T-cell (primary cell): ENCODE measurements at regions not wholly inside any gene's neighbourhood (a gene's known extent, or its start where the extent isn't known, plus 50 kb on each side); places are given as distances from the start of the nearest gene placed in this dataset.

Source experiments
- ATAC-seq, 4 experiments: fragments of 200-7000 bp in 3 of 4; fragments of 150-1000 bp in 1 of 4; cut with Tn5 transposase; replicated peaks in 1 of 4; 1 replicate in 3 of 4; 2 replicates in 1 of 4; pipeline ENCODE4 v1.10.0; 2021; ENCODE audit warnings: moderate library complexity in 3 of 4, mild to moderate bottlenecking in 2 of 4, moderate number of reproducible peaks in 1 of 4
- CTCF ChIA-PET, 2 donors: fragments of 300-600 bp; sonication (Branson Sonifier 250); formaldehyde crosslinking; loops; one replicate each; lab custom pipeline; 2022; ENCODE audit warnings: antibody characterized with exemption in 2 of 2; lab: Charles Lee
- POLR2A ChIA-PET, 2 donors: fragments of 300-600 bp; sonication (Branson Sonifier 250); formaldehyde crosslinking; loops; one replicate each; lab custom pipeline; 2022; ENCODE audit warnings: antibody characterized with exemption in 2 of 2; lab: Charles Lee
- DNase-seq, 35 experiments: peaks; one replicate each; pipeline versions ENCODE4 v3.0.0 to v3.0.0-alpha.2; 2013 to 2023
- H3K27ac ChIP-seq: one replicate; pipeline ENCODE4 v1.5.1; 2013; ENCODE audit warnings: low read length
- H3K27me3 ChIP-seq, 2 experiments: replicated peaks in 1 of 2; 1 replicate in 1 of 2; 2 replicates in 1 of 2; pipeline versions ENCODE4 v1.6.1 to v1.7.0; 2013; ENCODE audit warnings: low read length in 1 of 2, mixed read lengths in 1 of 2; ENCODE audit not compliant: control insufficient read depth in 2 of 2, insufficient read depth in 2 of 2; ENCODE audit errors: extremely low read depth in 1 of 2
- H3K36me3 ChIP-seq, 2 donors: 1 replicate in 1 of 2; 2 replicates in 1 of 2; pipeline versions ENCODE4 v1.6.1 to v1.7.0; 2013; ENCODE audit warnings: low read length in 1 of 2; ENCODE audit not compliant: control insufficient read depth in 2 of 2, insufficient read depth in 1 of 2; ENCODE audit errors: extremely low read depth in 1 of 2
- H3K4me1 ChIP-seq, 2 experiments: 1 replicate in 1 of 2; 2 replicates in 1 of 2; pipeline versions ENCODE4 v1.6.1 to v1.7.0; 2013; ENCODE audit warnings: low read length in 2 of 2, mixed read lengths in 1 of 2; ENCODE audit not compliant: insufficient read depth in 2 of 2, control insufficient read depth in 1 of 2; ENCODE audit errors: extremely low read depth in 1 of 2
- H3K4me3 ChIP-seq, 2 donors: 1 replicate in 1 of 2; 2 replicates in 1 of 2; pipeline versions ENCODE4 v1.5.1 to v1.7.0; 2013; ENCODE audit warnings: mild to moderate bottlenecking in 2 of 2, low read length in 1 of 2, moderate library complexity in 1 of 2; ENCODE audit not compliant: control insufficient read depth in 1 of 2; ENCODE audit errors: extremely low read depth in 1 of 2
- H3K9me3 ChIP-seq: 2 replicates; pipeline ENCODE4 v1.7.0; 2013
- H3K27ac Mint-ChIP-seq, 2 donors: one replicate each; pipeline ENCODE4 v1.8.0; 2020 to 2021; ENCODE audit warnings: mild to moderate bottlenecking in 2 of 2, mixed read lengths in 2 of 2
- H3K27me3 Mint-ChIP-seq, 2 donors: one replicate each; pipeline ENCODE4 v1.8.0; 2021 to 2022; ENCODE audit warnings: mixed read lengths in 2 of 2
- H3K36me3 Mint-ChIP-seq: one replicate; pipeline ENCODE4 v1.8.0; 2021; ENCODE audit warnings: mixed read lengths
- H3K4me1 Mint-ChIP-seq, 3 donors: one replicate each; pipeline ENCODE4 v1.8.0; 2020 to 2022; ENCODE audit warnings: mixed read lengths in 3 of 3, mild to moderate bottlenecking in 1 of 3
- H3K4me3 Mint-ChIP-seq, 3 donors: one replicate each; pipeline ENCODE4 v1.8.0; 2020 to 2022; ENCODE audit warnings: mild to moderate bottlenecking in 3 of 3, mixed read lengths in 3 of 3, moderate library complexity in 3 of 3
- H3K9me3 Mint-ChIP-seq, 3 donors: one replicate each; pipeline ENCODE4 v1.8.0; 2020 to 2022; ENCODE audit warnings: mixed read lengths in 3 of 3
- WGBS: methylation state at CpG from one replicate; pipeline ENCODE4 v1.1.5; 2013; ENCODE audit warnings: missing lambda C conversion rate; ENCODE audit not compliant: insufficient coverage; 5-methylcytosine and 5-hydroxymethylcytosine counted together

- CTCF ChIA-PET: no interaction called here
- no peak for DNase-seq
- Histone ChIP-seq H3K27ac (no peak overlapping the region), H3K27me3 (peaks cover 2 to 50% of the 10 kb centered on the region in 2 experiments), H3K4me1 (peaks cover 0 to 4% of the 10 kb centered on the region in 2 experiments), H3K4me3 (no peak overlapping the region), H3K36me3 (no peaks in the 10 kb centered on the region), H3K9me3 (no peaks in the 10 kb centered on the region)
- 45% methylated on average over 1 of the region's 3 CpGs for WGBS
- H3K9me3 Mint-ChIP-seq: no peaks in the 10 kb centered on the region
- no peaks in the 10 kb centered on the region for H3K36me3 Mint-ChIP-seq
- ATAC-seq: no peak
- POLR2A ChIA-PET: no interaction called here
- no peak overlapping the region for H3K27ac Mint-ChIP-seq
- peaks cover 19 to 38% of the 10 kb centered on the region in 2 donors for H3K27me3 Mint-ChIP-seq
- no peak overlapping the region for H3K4me3 Mint-ChIP-seq
- peaks cover 0 to 2% (median 1%) of the 10 kb centered on the region in 3 donors for H3K4me1 Mint-ChIP-seq
These were observed 241.0 kb upstream of the POU3F1 start for GRCh38 chr1:38287547-38287946.

- H3K27me3 Mint-ChIP-seq: peaks cover 21 to 41% of the 10 kb centered on the region in 2 donors
- peaks cover 0 to under 1% (median 0%) of the 10 kb centered on the region in 3 donors for H3K4me1 Mint-ChIP-seq
- H3K27me3 ChIP-seq: peaks cover under 1 to 45% of the 10 kb centered on the region in 2 experiments
- POLR2A ChIA-PET: no interaction called here
- peaks cover 0 to 1% of the 10 kb centered on the region in 2 experiments for H3K4me1 ChIP-seq
- H3K27ac Mint-ChIP-seq: no peak overlapping the region
- H3K27ac ChIP-seq: no peak overlapping the region
- ATAC-seq (no peak), DNase-seq (no peak)
- no peak overlapping the region for H3K4me3 ChIP-seq
- no peaks in the 10 kb centered on the region for H3K36me3 Mint-ChIP-seq
- H3K36me3 ChIP-seq: no peaks in the 10 kb centered on the region
- no CpG with 5 or more reads among the region's 2 CpGs for WGBS
- no peaks in the 10 kb centered on the region for H3K9me3 ChIP-seq
- CTCF ChIA-PET: no interaction called here
- no peaks in the 10 kb centered on the region for H3K9me3 Mint-ChIP-seq
- no peak overlapping the region for H3K4me3 Mint-ChIP-seq
These were observed 240.4 kb upstream of the POU3F1 start for GRCh38 chr1:38287036-38287435.

GRCh38 chr1:38285807-38286530 lies 239.4 kb upstream of the POU3F1 start:
- no peak for DNase-seq
- no peaks in the 10 kb centered on the region for H3K9me3 Mint-ChIP-seq
- POLR2A ChIA-PET: interaction anchor here in 1 of 2 donors (0.5 kb wide), 1 partner anchor 92 kb away, joined by 4 read pairs; no protein-coding TSS in a partner anchor

GRCh38 chr1:38284953-38285352 lies 238.4 kb upstream of the POU3F1 start:
- Histone ChIP-seq H3K4me3 (no peak overlapping the region), H3K9me3 (no peaks in the 10 kb centered on the region), H3K27ac (no peak overlapping the region), H3K27me3 (peaks cover 0 to 40% of the 10 kb centered on the region in 2 experiments), H3K36me3 (no peaks in the 10 kb centered on the region), H3K4me1 (no peaks in the 10 kb centered on the region)
- H3K4me1 Mint-ChIP-seq: no peaks in the 10 kb centered on the region
- 51% methylated on average over 3 of the region's 5 CpGs for WGBS
- H3K9me3 Mint-ChIP-seq: peaks cover 1 to 5% (median 4%) of the 10 kb centered on the region in 3 donors
- H3K4me3 Mint-ChIP-seq: no peak overlapping the region
- peaks cover 26 to 42% of the 10 kb centered on the region in 2 donors for H3K27me3 Mint-ChIP-seq
- CTCF ChIA-PET: no interaction called here
- POLR2A ChIA-PET: no interaction called here
- H3K36me3 Mint-ChIP-seq: no peaks in the 10 kb centered on the region
- ATAC-seq (no peak), DNase-seq (no peak)
- H3K27ac Mint-ChIP-seq: no peak overlapping the region

More at GRCh38 chr1:38285807-38286530, 239.4 kb upstream of the POU3F1 start:
- H3K36me3 Mint-ChIP-seq: no peaks in the 10 kb centered on the region
- no peak for ATAC-seq
- H3K27ac ChIP-seq: no peak overlapping the region
- no peaks in the 10 kb centered on the region for H3K36me3 ChIP-seq
- no peaks in the 10 kb centered on the region for H3K9me3 ChIP-seq
- H3K27me3 ChIP-seq: peaks cover 0 to 43% of the 10 kb centered on the region in 2 experiments
- CTCF ChIA-PET: no interaction called here
- no peak overlapping the region for H3K4me3 ChIP-seq
- peaks cover 26 to 42% of the 10 kb centered on the region in 2 donors for H3K27me3 Mint-ChIP-seq
- H3K27ac Mint-ChIP-seq: no peak overlapping the region
- H3K4me1 ChIP-seq: no peaks in the 10 kb centered on the region
- H3K4me1 Mint-ChIP-seq: no peaks in the 10 kb centered on the region
- WGBS: 86% methylated on average over 4 of the region's 12 CpGs
- no peak overlapping the region for H3K4me3 Mint-ChIP-seq

GRCh38 chr1:38283696-38284470 lies 237.3 kb upstream of the POU3F1 start:
- Mint-ChIP-seq H3K36me3 (no peaks in the 10 kb centered on the region), H3K27ac (no peak overlapping the region), H3K9me3 (peaks cover 11 to 12% (median 12%) of the 10 kb centered on the region in 3 donors), H3K4me1 (no peaks in the 10 kb centered on the region), H3K4me3 (no peak overlapping the region), H3K27me3 (peaks cover 21 to 39% of the 10 kb centered on the region in 2 donors)
- Histone ChIP-seq H3K27ac (no peak overlapping the region), H3K9me3 (no peaks in the 10 kb centered on the region), H3K4me1 (no peaks in the 10 kb centered on the region), H3K4me3 (no peak overlapping the region), H3K27me3 (peaks cover 0 to 39% of the 10 kb centered on the region in 2 experiments), H3K36me3 (no peaks in the 10 kb centered on the region)
- WGBS: 61% methylated on average over 8 of the region's 14 CpGs
- DNase-seq: no peak
- no peak for ATAC-seq
- ChIA-PET POLR2A (no interaction called here), CTCF (no interaction called here)

- ATAC-seq: no peak
- H3K36me3 Mint-ChIP-seq: no peaks in the 10 kb centered on the region
- no peaks in the 10 kb centered on the region for H3K4me1 Mint-ChIP-seq
- H3K36me3 ChIP-seq: no peaks in the 10 kb centered on the region
- no peaks in the 10 kb centered on the region for H3K9me3 ChIP-seq
- H3K4me3 ChIP-seq: no peak overlapping the region
- H3K4me1 ChIP-seq: no peaks in the 10 kb centered on the region
- H3K27ac Mint-ChIP-seq: no peak overlapping the region
- ChIA-PET CTCF (no interaction called here), POLR2A (no interaction called here)
- no peak for DNase-seq
- H3K27ac ChIP-seq: no peak overlapping the region
- no peak overlapping the region for H3K4me3 Mint-ChIP-seq
- H3K27me3 ChIP-seq: peaks cover 0 to 29% of the 10 kb centered on the region in 2 experiments
- peaks cover 16 to 26% (median 18%) of the 10 kb centered on the region in 3 donors for H3K9me3 Mint-ChIP-seq
- peaks cover 21 to 38% of the 10 kb centered on the region in 2 donors for H3K27me3 Mint-ChIP-seq
These were observed 232.6 kb upstream of the POU3F1 start for GRCh38 chr1:38279148-38279547.
